Mucosa of rectum (tissue), 2 donors: ENCODE measurements at regions not wholly inside any gene's neighbourhood (a gene's known extent, or its start where the extent isn't known, plus 50 kb on each side); places are given as distances from the start of the nearest gene placed in this dataset.
"Not testable (repeated sequence)": the region's sequence is repeated elsewhere in the genome, so short reads cannot be mapped to it uniquely, and the experiment has no call there.

Experiments used
- H3K27ac ChIP-seq, 2 donors: one replicate each; pipeline ENCODE4 v1.7.0; 2013; ENCODE audit warnings: inconsistent platforms in 2 of 2, low read depth in 2 of 2, low read length in 2 of 2
- H3K27me3 ChIP-seq, 2 donors: one replicate each; pipeline ENCODE4 v1.7.0; 2013; ENCODE audit warnings: low read length in 2 of 2; ENCODE audit not compliant: control insufficient read depth in 2 of 2, insufficient read depth in 2 of 2
- H3K36me3 ChIP-seq, 2 donors: one replicate each; pipeline ENCODE4 v1.7.0; 2013; ENCODE audit warnings: low read length in 2 of 2; ENCODE audit not compliant: control insufficient read depth in 2 of 2, insufficient read depth in 2 of 2
- H3K4me1 ChIP-seq, 2 donors: one replicate each; pipeline ENCODE4 v1.7.0; 2013; ENCODE audit warnings: low read length in 2 of 2, mild to moderate bottlenecking in 1 of 2; ENCODE audit not compliant: control insufficient read depth in 2 of 2, insufficient read depth in 2 of 2
- H3K4me3 ChIP-seq, 2 donors: one replicate each; pipeline ENCODE4 v1.7.0; 2013; ENCODE audit warnings: low read length in 2 of 2
- H3K9ac ChIP-seq, 2 donors: one replicate each; pipeline ENCODE4 v1.7.0; 2013; ENCODE audit warnings: low read length in 2 of 2, low read depth in 1 of 2, mild to moderate bottlenecking in 1 of 2
- H3K9me3 ChIP-seq, 2 donors: one replicate each; pipeline ENCODE4 v1.7.0; 2013; ENCODE audit warnings: low read length in 2 of 2; ENCODE audit not compliant: control insufficient read depth in 2 of 2
- donor health status: healthy.
- donor health status: Normal muscosa, but diverticular disease.

GRCh38 chr9:64813072-64813471 lies 471.9 kb downstream of the FOXD4L5 start:
- H3K4me3 ChIP-seq, H3K9me3 ChIP-seq, H3K27me3 ChIP-seq, H3K9ac ChIP-seq, H3K4me1 ChIP-seq, H3K27ac ChIP-seq, H3K36me3 ChIP-seq: not testable (repeated sequence)

GRCh38 chr9:64778667-64779066 lies 506.3 kb downstream of the FOXD4L5 start:
- H3K4me1 ChIP-seq, H3K9ac ChIP-seq, H3K9me3 ChIP-seq, H3K4me3 ChIP-seq, H3K36me3 ChIP-seq, H3K27me3 ChIP-seq, H3K27ac ChIP-seq: not testable (repeated sequence)

- H3K36me3 ChIP-seq = not testable (repeated sequence)
These were observed 508.7 kb downstream of the FOXD4L5 start for GRCh38 chr9:64776269-64776668.

GRCh38 chr9:64774813-64775793 lies 509.9 kb downstream of the FOXD4L5 start:
- H3K27me3 ChIP-seq, H3K4me1 ChIP-seq, H3K9ac ChIP-seq, H3K9me3 ChIP-seq, H3K36me3 ChIP-seq: not testable (repeated sequence)
- H3K27ac ChIP-seq = peak overlapping the region in 1 of 2 donors; percentile 29
- H3K4me3 ChIP-seq = peak overlapping the region in 1 of 2 donors; percentile 7

More at GRCh38 chr9:64776269-64776668, 508.7 kb downstream of the FOXD4L5 start:
- not testable (repeated sequence) for H3K9me3 ChIP-seq, H3K27ac ChIP-seq, H3K27me3 ChIP-seq, H3K4me1 ChIP-seq, H3K9ac ChIP-seq, H3K4me3 ChIP-seq

GRCh38 chr9:64774004-64774812 lies 510.8 kb downstream of the FOXD4L5 start:
- not testable (repeated sequence) for H3K4me3 ChIP-seq, H3K9ac ChIP-seq, H3K4me1 ChIP-seq, H3K36me3 ChIP-seq, H3K9me3 ChIP-seq, H3K27me3 ChIP-seq
- peak overlapping the region; percentile 48 to 55 for H3K27ac ChIP-seq

- H3K27ac ChIP-seq = peak overlapping the region in 1 of 2 donors; percentile 55
- no peaks in the 10 kb centered on the region for H3K36me3 ChIP-seq
- H3K4me1 ChIP-seq = no peaks in the 10 kb centered on the region
- H3K27me3 ChIP-seq = no peaks in the 10 kb centered on the region
- no peak overlapping the region for H3K9ac ChIP-seq
- no peaks in the 10 kb centered on the region for H3K9me3 ChIP-seq
- H3K4me3 ChIP-seq = no peak overlapping the region
These were observed 511.5 kb downstream of the FOXD4L5 start for GRCh38 chr9:64773491-64773931.

GRCh38 chr9:64772751-64773331 lies 512.2 kb downstream of the FOXD4L5 start:
- H3K9ac ChIP-seq, H3K4me1 ChIP-seq, H3K9me3 ChIP-seq, H3K27me3 ChIP-seq, H3K4me3 ChIP-seq, H3K36me3 ChIP-seq, H3K27ac ChIP-seq: not testable (repeated sequence)

- H3K27ac ChIP-seq, H3K9ac ChIP-seq, H3K4me3 ChIP-seq, H3K4me1 ChIP-seq, H3K36me3 ChIP-seq, H3K9me3 ChIP-seq, H3K27me3 ChIP-seq: not testable (repeated sequence)
These were observed 512.8 kb downstream of the FOXD4L5 start for GRCh38 chr9:64772123-64772736.
